Karpas-422 (cell line): ENCODE measurements at regions not wholly inside any gene's neighbourhood (a gene's known extent, or its start where the extent isn't known, plus 50 kb on each side); places are given as distances from the start of the nearest gene placed in this dataset.
"Not testable (repeated sequence)": the region's sequence is repeated elsewhere in the genome, so short reads cannot be mapped to it uniquely, and the experiment has no call there.

Experiments
- DNase-seq: peaks from one replicate; pipeline ENCODE4 v3.0.0-alpha.2; 2015
- H2AFZ ChIP-seq: fragments of 200-600 bp; sonication (generic); 2 replicates; pipeline ENCODE4 v1.6.1; 2014; ENCODE audit warnings: antibody characterized with exemption, low read length, mixed read lengths
- H3K27ac ChIP-seq: fragments of 200-600 bp; sonication (generic); 2 replicates; pipeline ENCODE4 v1.5.1; 2014; ENCODE audit warnings: mild to moderate bottlenecking, low read length, moderate library complexity
- H3K27me3 ChIP-seq: fragments of 200-600 bp; sonication (generic); 2 replicates; pipeline ENCODE4 v1.6.1; 2014; ENCODE audit warnings: low read length, mixed read lengths
- H3K36me3 ChIP-seq: fragments of 200-600 bp; sonication (generic); 2 replicates; pipeline ENCODE4 v1.6.1; 2014; ENCODE audit warnings: low read length, mixed read lengths; ENCODE audit not compliant: insufficient read depth
- H3K4me1 ChIP-seq: fragments of 200-600 bp; sonication (generic); 2 replicates; pipeline ENCODE4 v1.6.1; 2014; ENCODE audit warnings: mild to moderate bottlenecking, low read length, mixed read lengths
- H3K4me2 ChIP-seq: fragments of 200-600 bp; sonication (generic); 2 replicates; pipeline ENCODE4 v1.6.1; 2014; ENCODE audit warnings: low read length, low read depth, mild to moderate bottlenecking; ENCODE audit not compliant: poor library complexity, severe bottlenecking
- H3K4me3 ChIP-seq: fragments of 200-600 bp; sonication (generic); 2 replicates; pipeline ENCODE4 v1.5.1; 2014; ENCODE audit warnings: mild to moderate bottlenecking, antibody characterized with exemption, low read length, mixed read lengths
- H3K79me2 ChIP-seq: fragments of 200-600 bp; sonication (generic); 2 replicates; pipeline ENCODE4 v1.6.1; 2014; ENCODE audit warnings: mild to moderate bottlenecking, low read length, mixed read lengths
- H3K9ac ChIP-seq: fragments of 200-600 bp; sonication (generic); 2 replicates; pipeline ENCODE4 v1.6.0; 2014; ENCODE audit warnings: low read length
- H3K9me2 ChIP-seq: fragments of 200-600 bp; sonication (generic), shearing (Covaris generic); replicated peaks from 2 replicates; pipeline ENCODE4 v1.6.0; 2014; ENCODE audit warnings: mild to moderate bottlenecking, low read length, moderate library complexity; ENCODE audit not compliant: insufficient read depth
- H3K9me3 ChIP-seq: fragments of 300-700, 200-600 bp; sonication (generic); 2 replicates; pipeline ENCODE4 v1.6.1; 2014; ENCODE audit warnings: low read length, mixed read lengths
- H4K20me1 ChIP-seq: fragments of 200-600 bp; sonication (generic); 2 replicates; pipeline ENCODE4 v1.6.1; 2014; ENCODE audit warnings: mild to moderate bottlenecking, antibody characterized with exemption, low read length, low read depth; ENCODE audit not compliant: insufficient read depth

DNA sequence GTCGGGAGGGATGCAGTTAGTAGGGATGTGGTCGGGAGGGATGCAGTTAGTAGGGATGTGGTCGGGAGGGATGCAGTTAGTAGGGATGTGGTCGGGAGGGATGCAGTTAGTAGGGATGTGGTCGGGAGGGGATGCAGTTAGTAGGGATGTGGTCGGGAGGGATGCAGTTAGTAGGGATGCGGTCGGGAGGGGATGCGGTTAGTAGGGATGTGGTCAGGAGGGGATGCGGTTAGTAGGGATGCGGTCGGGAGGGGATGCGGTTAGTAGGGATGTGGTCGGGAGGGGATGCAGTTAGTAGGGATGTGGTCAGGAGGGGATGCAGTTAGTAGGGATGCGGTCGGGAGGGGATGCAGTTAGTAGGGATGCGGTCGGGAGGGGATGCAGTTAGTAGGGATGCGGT, 96.2 kb downstream of the BDH1 start:
- peaks cover 28% of the 10 kb centered on the region for H3K4me1 ChIP-seq
- DNase-seq, H3K4me2 ChIP-seq, H4K20me1 ChIP-seq, H3K9me3 ChIP-seq, H3K27me3 ChIP-seq, H3K36me3 ChIP-seq, H3K4me3 ChIP-seq, H3K9me2 ChIP-seq, H3K9ac ChIP-seq, H2AFZ ChIP-seq, H3K27ac ChIP-seq, H3K79me2 ChIP-seq: not testable (repeated sequence)

GRCh38 chr3:197458906-197459470, 96.8 kb downstream of the BDH1 start:
- no peak overlapping the region for H3K9ac ChIP-seq
- no peaks in the 10 kb centered on the region for H3K79me2 ChIP-seq
- H3K9me2 ChIP-seq = no peaks in the 10 kb centered on the region
- no peak overlapping the region for H3K4me3 ChIP-seq
- H3K9me3 ChIP-seq = no peaks in the 10 kb centered on the region
- peaks cover 28% of the 10 kb centered on the region for H3K4me1 ChIP-seq
- DNase-seq = no peak
- no peak overlapping the region for H3K4me2 ChIP-seq
- H2AFZ ChIP-seq = no peak overlapping the region
- H3K27ac ChIP-seq = no peak overlapping the region
- no peaks in the 10 kb centered on the region for H3K27me3 ChIP-seq
- no peaks in the 10 kb centered on the region for H4K20me1 ChIP-seq
- no peaks in the 10 kb centered on the region for H3K36me3 ChIP-seq

DNA sequence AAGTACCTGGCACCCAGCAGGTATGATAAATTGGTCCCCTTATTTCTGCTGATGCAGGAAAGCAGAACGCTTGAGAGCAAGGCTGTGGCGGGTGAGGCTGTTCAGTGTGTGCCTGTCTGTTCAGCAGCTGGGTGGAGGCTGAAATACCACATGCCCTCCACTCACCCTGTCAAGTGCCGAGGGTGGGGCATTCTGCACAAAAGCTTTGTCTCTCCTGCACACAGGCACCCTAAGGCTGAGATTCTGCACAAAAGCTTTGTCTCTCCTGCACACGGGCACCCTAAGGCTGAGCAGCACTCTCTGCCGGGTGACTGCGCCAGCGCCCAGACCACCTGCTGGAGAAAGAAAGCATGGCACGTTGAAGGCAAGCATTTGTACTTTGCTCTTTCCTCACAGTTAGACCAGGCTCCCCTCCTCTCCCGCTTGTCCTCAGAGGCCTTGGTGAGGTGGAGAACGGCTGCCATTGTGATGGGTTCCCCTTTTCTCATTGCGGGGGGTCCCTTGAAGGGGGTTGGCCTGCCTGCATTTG, 97.5 kb downstream of the BDH1 start:
- Histone ChIP-seq H2AFZ (no peak overlapping the region; the same call in 1 of the 2 replicates), H3K4me2 (peak overlapping the region; percentile 100)
- DNase-seq = peak; percentile 87

DNA sequence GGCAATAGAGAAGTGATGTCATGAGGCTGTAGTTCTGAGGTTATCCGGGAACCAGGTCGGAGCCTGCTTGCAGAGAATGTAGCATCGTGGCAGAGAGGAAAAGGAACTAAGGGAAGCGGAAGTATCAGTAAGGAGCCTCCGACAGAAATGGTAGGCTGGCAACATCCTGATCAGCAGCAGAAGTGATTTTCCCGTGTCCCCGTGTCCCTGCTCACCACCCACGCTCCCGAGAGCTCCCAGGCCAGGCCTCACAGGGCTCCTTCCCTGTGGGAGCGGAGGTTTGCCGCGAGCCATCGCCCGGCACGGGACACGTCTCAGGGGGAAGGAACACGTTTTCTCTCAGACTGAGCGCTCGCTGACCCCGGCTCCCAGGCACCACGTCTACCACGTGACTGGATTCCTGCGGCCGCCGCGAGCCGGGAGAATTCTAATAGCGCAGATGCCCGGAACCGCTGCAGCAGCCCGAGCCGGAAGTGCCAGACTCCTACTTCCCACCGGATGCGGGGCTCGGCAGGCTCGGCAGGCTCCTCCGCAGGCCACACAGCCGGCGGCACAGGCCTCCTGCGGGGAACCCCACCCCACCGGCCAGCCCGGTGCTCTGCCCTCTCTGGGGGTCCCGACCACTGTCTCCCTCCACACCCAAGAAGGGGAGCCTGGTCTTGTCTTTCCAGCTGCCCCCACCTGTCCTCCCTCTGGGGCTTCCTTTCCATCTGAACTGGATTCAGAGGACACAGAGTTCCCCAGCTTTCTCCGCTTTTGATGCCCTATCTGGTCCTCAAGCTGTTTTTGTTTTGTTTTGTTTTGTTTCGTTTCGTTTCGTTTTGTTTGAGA, 99.3 kb downstream of the BDH1 start:
- peak overlapping the region; percentile 36; the same call in 1 of the 2 replicates for H3K27ac ChIP-seq
- peak overlapping the region; percentile 94 for H2AFZ ChIP-seq
- H4K20me1 ChIP-seq = no peaks in the 10 kb centered on the region
- DNase-seq = peak; percentile 94
- H3K4me2 ChIP-seq = peak overlapping the region; percentile 100
- H3K36me3 ChIP-seq = no peaks in the 10 kb centered on the region
- peak overlapping the region; percentile 85 for H3K4me3 ChIP-seq
- no peaks in the 10 kb centered on the region for H3K9me3 ChIP-seq
- peak overlapping the region; percentile 100 for H3K9ac ChIP-seq
- H3K27me3 ChIP-seq = no peaks in the 10 kb centered on the region
- peaks cover 28% of the 10 kb centered on the region for H3K4me1 ChIP-seq
- no peaks in the 10 kb centered on the region for H3K79me2 ChIP-seq
- H3K9me2 ChIP-seq = no peaks in the 10 kb centered on the region

More for the DNA sequence above, 97.5 kb downstream of the BDH1 start:
- H3K36me3 ChIP-seq = no peaks in the 10 kb centered on the region
- no peaks in the 10 kb centered on the region for H4K20me1 ChIP-seq
- H3K9ac ChIP-seq = peak overlapping the region; percentile 41; the same call in 1 of the 2 replicates
- no peak overlapping the region for H3K4me3 ChIP-seq
- H3K27me3 ChIP-seq = no peaks in the 10 kb centered on the region
- H3K27ac ChIP-seq = no peak overlapping the region
- H3K9me2 ChIP-seq = no peaks in the 10 kb centered on the region
- no peaks in the 10 kb centered on the region for H3K9me3 ChIP-seq
- H3K4me1 ChIP-seq = peaks cover 28% of the 10 kb centered on the region
- no peaks in the 10 kb centered on the region for H3K79me2 ChIP-seq

- H3K9me2 ChIP-seq, H3K4me3 ChIP-seq, H3K9ac ChIP-seq, H3K79me2 ChIP-seq, H3K4me2 ChIP-seq, H3K9me3 ChIP-seq, H2AFZ ChIP-seq, H4K20me1 ChIP-seq, H3K36me3 ChIP-seq, DNase-seq, H3K27ac ChIP-seq, H3K27me3 ChIP-seq: not testable (repeated sequence)
- peaks cover 28% of the 10 kb centered on the region for H3K4me1 ChIP-seq
These were observed 100.9 kb downstream of the BDH1 start for GRCh38 chr3:197454841-197455240.

DNA sequence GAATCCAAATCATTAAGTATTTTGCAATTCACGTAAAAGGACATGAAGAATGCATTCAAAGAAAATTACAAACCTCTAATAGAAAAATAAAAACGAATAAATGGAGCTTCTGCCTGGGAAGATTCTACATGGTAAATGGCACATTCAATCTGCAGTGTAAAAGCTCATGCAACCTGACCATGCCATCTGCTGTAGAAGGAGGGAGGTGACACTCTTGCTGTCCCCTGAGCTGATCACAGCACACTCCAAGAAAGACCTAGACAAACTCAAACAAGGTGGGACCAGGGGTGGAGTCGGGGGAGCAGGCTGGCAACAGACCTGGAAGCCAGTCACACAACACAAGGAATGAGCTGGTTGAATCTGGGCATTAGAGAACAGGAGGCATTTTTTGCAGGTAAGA, 101.8 kb downstream of the BDH1 start:
- H3K9ac ChIP-seq = no peak overlapping the region
- no peak overlapping the region for H3K4me3 ChIP-seq
- H4K20me1 ChIP-seq = no peaks in the 10 kb centered on the region
- peak; percentile 74 for DNase-seq
- no peaks in the 10 kb centered on the region for H3K27me3 ChIP-seq
- no peaks in the 10 kb centered on the region for H3K79me2 ChIP-seq
- H3K9me3 ChIP-seq = no peaks in the 10 kb centered on the region
- no peaks in the 10 kb centered on the region for H3K36me3 ChIP-seq
- H3K27ac ChIP-seq = no peak overlapping the region
- H2AFZ ChIP-seq = no peak overlapping the region
- no peak overlapping the region for H3K4me2 ChIP-seq
- no peaks in the 10 kb centered on the region for H3K9me2 ChIP-seq
- H3K4me1 ChIP-seq = peaks cover 28% of the 10 kb centered on the region

DNA sequence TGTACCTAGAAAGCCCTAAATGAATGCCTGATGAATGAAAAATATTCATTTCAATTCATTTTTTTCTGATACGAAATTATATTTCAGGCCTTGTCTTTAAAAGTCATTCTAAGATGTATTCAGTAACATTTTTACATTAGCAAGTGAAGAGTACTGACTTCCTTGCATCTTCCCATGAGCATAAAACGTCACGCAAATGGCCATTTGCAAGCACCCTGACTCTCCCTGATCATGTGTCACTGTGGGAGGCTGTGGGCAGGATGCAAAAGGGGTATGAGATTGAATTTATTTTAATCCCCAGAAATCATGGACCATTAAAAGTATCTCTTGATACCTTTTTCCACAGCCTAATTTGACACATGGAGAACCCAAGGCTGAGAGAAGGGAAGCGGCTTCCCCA, 105.0 kb downstream of the BDH1 start:
- Histone ChIP-seq H3K27me3 (no peaks in the 10 kb centered on the region), H3K79me2 (no peaks in the 10 kb centered on the region), H2AFZ (no peak overlapping the region), H4K20me1 (no peaks in the 10 kb centered on the region), H3K4me2 (no peak overlapping the region), H3K9me3 (no peaks in the 10 kb centered on the region), H3K27ac (no peak overlapping the region), H3K9me2 (no peaks in the 10 kb centered on the region), H3K4me3 (no peak overlapping the region), H3K36me3 (no peaks in the 10 kb centered on the region), H3K9ac (no peak overlapping the region), H3K4me1 (peaks cover 2% of the 10 kb centered on the region)
- DNase-seq = no peak

DNA sequence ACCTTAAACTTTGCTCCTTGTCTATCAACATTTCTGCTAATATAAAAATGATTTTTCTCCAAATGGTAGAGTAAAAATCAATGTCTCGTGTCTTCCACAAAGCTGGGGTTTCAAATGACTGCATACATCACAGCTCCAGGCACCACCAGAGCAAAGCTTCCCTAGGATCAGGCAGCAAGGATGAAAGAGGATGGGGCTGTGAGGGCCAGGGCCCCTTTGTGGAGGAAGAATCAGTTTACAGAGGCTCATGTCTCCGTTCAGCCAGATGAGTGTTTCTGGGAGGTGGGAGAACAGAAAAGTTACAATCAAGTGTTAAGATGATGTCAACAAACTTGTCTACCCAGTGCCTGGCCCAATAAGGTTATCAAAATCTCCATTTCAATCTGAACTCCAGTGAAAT, 105.5 kb downstream of the BDH1 start:
- Histone ChIP-seq H3K9me2 (no peaks in the 10 kb centered on the region), H3K36me3 (no peaks in the 10 kb centered on the region), H3K4me1 (no peaks in the 10 kb centered on the region), H3K27me3 (no peaks in the 10 kb centered on the region), H3K9me3 (no peaks in the 10 kb centered on the region), H3K9ac (no peak overlapping the region), H2AFZ (no peak overlapping the region), H3K27ac (no peak overlapping the region), H3K79me2 (no peaks in the 10 kb centered on the region), H3K4me3 (no peak overlapping the region), H4K20me1 (no peaks in the 10 kb centered on the region), H3K4me2 (no peak overlapping the region)
- DNase-seq = no peak
